ENCODE measurements at regions not wholly inside any gene's neighbourhood (a gene's known extent, or its start where the extent isn't known, plus 50 kb on each side); places are given as distances from the start of the nearest gene placed in this dataset.
"Not testable (repeated sequence)": the region's sequence is repeated elsewhere in the genome, so short reads cannot be mapped to it uniquely, and the experiment has no call there.

DNA sequence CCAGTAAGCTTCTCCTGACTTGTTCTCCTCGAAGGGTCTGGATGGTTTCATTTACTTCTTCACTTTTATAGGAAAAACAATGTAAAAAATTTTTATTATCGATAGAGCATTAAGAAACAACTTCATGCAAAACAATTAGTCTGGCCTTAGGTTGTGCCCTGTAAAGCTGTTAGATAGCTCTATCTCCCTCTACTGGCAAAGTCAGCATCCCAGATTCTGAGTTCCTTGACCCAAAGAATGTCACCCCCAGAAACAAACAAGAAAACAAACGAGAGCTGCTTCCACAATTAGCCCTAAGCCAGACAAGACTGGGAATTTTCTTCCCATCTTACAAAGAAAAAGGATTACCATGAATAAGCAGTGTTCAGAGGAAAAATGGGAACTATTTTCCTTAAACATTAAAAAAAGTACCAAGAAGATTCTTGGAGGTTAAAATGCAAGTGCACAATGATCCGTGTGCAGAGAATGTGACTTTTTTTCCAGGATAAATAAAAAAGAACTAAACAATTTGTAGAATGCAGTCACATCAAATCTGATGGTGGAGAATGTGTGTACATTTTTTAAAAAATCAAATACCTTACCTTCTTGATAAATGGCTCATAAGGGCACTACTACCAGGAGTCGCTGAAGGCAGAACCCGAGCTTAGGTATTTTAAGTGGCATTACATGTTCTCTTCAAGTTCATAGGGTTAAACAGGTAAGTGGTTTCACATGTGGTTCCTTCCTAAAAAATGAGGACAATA lies 293.2 kb downstream of the FBXO8 start:
- H3K9me2 ChIP-seq (ENCODE audit: insufficient read depth) = no peaks in the 10 kb centered on the region
- intact Hi-C loops (cut with micrococcal nuclease) = loop anchor here (2.0 kb wide), 1 partner anchor 485 kb away; no protein-coding TSS in a partner anchor
- H3K9me3 ChIP-seq (ENCODE audit: control insufficient read depth in 1 of 2, insufficient read depth in 1 of 2, low read depth in 1 of 2, low read length in 2 of 2) = no peaks in the 10 kb centered on the region
- RAD21 ChIA-PET (ENCODE audit: low non-redundant PET in 1 of 2, low total read pairs in 2 of 2, uncharacterized antibody in 2 of 2, unreplicated experiment in 2 of 2) = interaction anchor here in 1 of 2 experiments (0.9 kb wide), 1 partner anchor 570 kb away, joined by 3 read pairs; no protein-coding TSS in a partner anchor
- H3K36me3 ChIP-seq (ENCODE audit: control insufficient read depth in 1 of 2, insufficient read depth in 2 of 2, low read length in 2 of 2) = no peaks in the 10 kb centered on the region
- no peaks in the 10 kb centered on the region for H3K79me2 ChIP-seq (ENCODE audit: insufficient read depth, low read length)
- no peak overlapping the region for H3K4me2 ChIP-seq (ENCODE audit: low read length)
- POLR2A ChIA-PET = no interaction called here
- ATAC-seq = peak; percentile 66
- H3K27ac ChIP-seq (ENCODE audit: low read depth, low read length) = no peak overlapping the region
- H2AFZ ChIP-seq (ENCODE audit: low read depth, low read length, poor library complexity, severe bottlenecking) = no peak overlapping the region
- H3K4me3 ChIP-seq (replicated peaks in 1 of 2; ENCODE audit: low read depth in 1 of 2, low read length in 2 of 2) = no peak overlapping the region
- H4K20me1 ChIP-seq (ENCODE audit: insufficient read depth) = no peaks in the 10 kb centered on the region
- H3K4me1 ChIP-seq (ENCODE audit: control insufficient read depth in 1 of 2, insufficient read depth in 2 of 2, low read length in 2 of 2) = no peaks in the 10 kb centered on the region
- DNase-seq (ENCODE audit: low read depth, low spot score) = peak; percentile 24
- no peak overlapping the region for H3K9ac ChIP-seq (ENCODE audit: low read length)
- peaks cover 12% of the 10 kb centered on the region for H3K27me3 ChIP-seq (ENCODE audit: insufficient read depth, low read length)
- TF ChIP-seq SP1 (IDR thresholded peaks at IDR 0.05; ENCODE audit: low read depth) (no peak), ELF1 (IDR thresholded peaks at IDR 0.05; ENCODE audit: borderline replicate concordance, low read depth) (no peak), CBX3 (IDR thresholded peaks at IDR 0.05; ENCODE audit: low read depth) (no peak), RAD21 (IDR thresholded peaks at IDR 0.05; ENCODE audit: low read depth) (peak; percentile 51), CEBPB (IDR thresholded peaks at IDR 0.05; ENCODE audit: low read depth) (no peak), FOSL1 (IDR thresholded peaks at IDR 0.05; ENCODE audit: low read depth) (no peak), ZFX (IDR thresholded peaks at IDR 0.05) (no peak), EGR1 (IDR thresholded peaks at IDR 0.05; ENCODE audit: low read depth) (no peak)
- TF ChIP-seq, protein P1, sequence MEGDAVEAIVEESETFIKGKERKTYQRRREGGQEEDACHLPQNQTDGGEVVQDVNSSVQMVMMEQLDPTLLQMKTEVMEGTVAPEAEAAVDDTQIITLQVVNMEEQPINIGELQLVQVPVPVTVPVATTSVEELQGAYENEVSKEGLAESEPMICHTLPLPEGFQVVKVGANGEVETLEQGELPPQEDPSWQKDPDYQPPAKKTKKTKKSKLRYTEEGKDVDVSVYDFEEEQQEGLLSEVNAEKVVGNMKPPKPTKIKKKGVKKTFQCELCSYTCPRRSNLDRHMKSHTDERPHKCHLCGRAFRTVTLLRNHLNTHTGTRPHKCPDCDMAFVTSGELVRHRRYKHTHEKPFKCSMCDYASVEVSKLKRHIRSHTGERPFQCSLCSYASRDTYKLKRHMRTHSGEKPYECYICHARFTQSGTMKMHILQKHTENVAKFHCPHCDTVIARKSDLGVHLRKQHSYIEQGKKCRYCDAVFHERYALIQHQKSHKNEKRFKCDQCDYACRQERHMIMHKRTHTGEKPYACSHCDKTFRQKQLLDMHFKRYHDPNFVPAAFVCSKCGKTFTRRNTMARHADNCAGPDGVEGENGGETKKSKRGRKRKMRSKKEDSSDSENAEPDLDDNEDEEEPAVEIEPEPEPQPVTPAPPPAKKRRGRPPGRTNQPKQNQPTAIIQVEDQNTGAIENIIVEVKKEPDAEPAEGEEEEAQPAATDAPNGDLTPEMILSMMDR (IDR thresholded peaks at IDR 0.05 in 2 of 3, conservative IDR thresholded peaks at IDR 0.05 in 1 of 3; ENCODE audit: borderline replicate concordance in 1 of 3, insufficient read depth in 1 of 3, low read depth in 2 of 3, low read length in 2 of 3) = peak; percentile 10 to 61 (median 57); a peak in 4 of 6 replicates
- TF ChIP-seq, protein P2, sequence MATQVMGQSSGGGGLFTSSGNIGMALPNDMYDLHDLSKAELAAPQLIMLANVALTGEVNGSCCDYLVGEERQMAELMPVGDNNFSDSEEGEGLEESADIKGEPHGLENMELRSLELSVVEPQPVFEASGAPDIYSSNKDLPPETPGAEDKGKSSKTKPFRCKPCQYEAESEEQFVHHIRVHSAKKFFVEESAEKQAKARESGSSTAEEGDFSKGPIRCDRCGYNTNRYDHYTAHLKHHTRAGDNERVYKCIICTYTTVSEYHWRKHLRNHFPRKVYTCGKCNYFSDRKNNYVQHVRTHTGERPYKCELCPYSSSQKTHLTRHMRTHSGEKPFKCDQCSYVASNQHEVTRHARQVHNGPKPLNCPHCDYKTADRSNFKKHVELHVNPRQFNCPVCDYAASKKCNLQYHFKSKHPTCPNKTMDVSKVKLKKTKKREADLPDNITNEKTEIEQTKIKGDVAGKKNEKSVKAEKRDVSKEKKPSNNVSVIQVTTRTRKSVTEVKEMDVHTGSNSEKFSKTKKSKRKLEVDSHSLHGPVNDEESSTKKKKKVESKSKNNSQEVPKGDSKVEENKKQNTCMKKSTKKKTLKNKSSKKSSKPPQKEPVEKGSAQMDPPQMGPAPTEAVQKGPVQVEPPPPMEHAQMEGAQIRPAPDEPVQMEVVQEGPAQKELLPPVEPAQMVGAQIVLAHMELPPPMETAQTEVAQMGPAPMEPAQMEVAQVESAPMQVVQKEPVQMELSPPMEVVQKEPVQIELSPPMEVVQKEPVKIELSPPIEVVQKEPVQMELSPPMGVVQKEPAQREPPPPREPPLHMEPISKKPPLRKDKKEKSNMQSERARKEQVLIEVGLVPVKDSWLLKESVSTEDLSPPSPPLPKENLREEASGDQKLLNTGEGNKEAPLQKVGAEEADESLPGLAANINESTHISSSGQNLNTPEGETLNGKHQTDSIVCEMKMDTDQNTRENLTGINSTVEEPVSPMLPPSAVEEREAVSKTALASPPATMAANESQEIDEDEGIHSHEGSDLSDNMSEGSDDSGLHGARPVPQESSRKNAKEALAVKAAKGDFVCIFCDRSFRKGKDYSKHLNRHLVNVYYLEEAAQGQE (IDR thresholded peaks at IDR 0.05; ENCODE audit: low read depth) = no peak
- TF ChIP-seq, protein P3, sequence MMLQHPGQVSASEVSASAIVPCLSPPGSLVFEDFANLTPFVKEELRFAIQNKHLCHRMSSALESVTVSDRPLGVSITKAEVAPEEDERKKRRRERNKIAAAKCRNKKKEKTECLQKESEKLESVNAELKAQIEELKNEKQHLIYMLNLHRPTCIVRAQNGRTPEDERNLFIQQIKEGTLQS (IDR thresholded peaks at IDR 0.05) = no peak
- no TSS peak for BruUV-seq (replicated peaks)
- CTCF ChIA-PET = interaction anchor here (0.7 to 2.5 kb wide), 11 partner anchors 8 to 977 kb away, joined by 3 to 14 read pairs (median 3); no protein-coding TSS in a partner anchor

- H3K79me2 ChIP-seq (ENCODE audit: insufficient read depth, low read length); H3K4me2 ChIP-seq (ENCODE audit: low read length); ATAC-seq; H3K27ac ChIP-seq (ENCODE audit: low read depth, low read length); H4K20me1 ChIP-seq (ENCODE audit: insufficient read depth); POLR2A ChIA-PET; H3K4me3 ChIP-seq (replicated peaks in 1 of 2; ENCODE audit: low read depth in 1 of 2, low read length in 2 of 2); CTCF ChIA-PET; H3K27me3 ChIP-seq (ENCODE audit: insufficient read depth, low read length); H3K4me1 ChIP-seq (ENCODE audit: control insufficient read depth in 1 of 2, insufficient read depth in 2 of 2, low read length in 2 of 2); DNase-seq (ENCODE audit: low read depth, low spot score); H2AFZ ChIP-seq (ENCODE audit: low read depth, low read length, poor library complexity, severe bottlenecking); intact Hi-C loops (cut with micrococcal nuclease); H3K36me3 ChIP-seq (ENCODE audit: control insufficient read depth in 1 of 2, insufficient read depth in 2 of 2, low read length in 2 of 2); H3K9me3 ChIP-seq (ENCODE audit: control insufficient read depth in 1 of 2, insufficient read depth in 1 of 2, low read depth in 1 of 2, low read length in 2 of 2); RAD21 ChIA-PET (ENCODE audit: low non-redundant PET in 1 of 2, low total read pairs in 2 of 2, uncharacterized antibody in 2 of 2, unreplicated experiment in 2 of 2); BruUV-seq (replicated peaks); H3K9ac ChIP-seq (ENCODE audit: low read length); H3K9me2 ChIP-seq (ENCODE audit: insufficient read depth): not testable (repeated sequence)
Observed at GRCh38 chr4:173963523-173963922, 319.9 kb downstream of the FBXO8 start.
